ENCODE measurements at regions not wholly inside any gene's neighbourhood (a gene's known extent, or its start where the extent isn't known, plus 50 kb on each side); places are given as distances from the start of the nearest gene placed in this dataset.
"Not testable (repeated sequence)": the region's sequence is repeated elsewhere in the genome, so short reads cannot be mapped to it uniquely, and the experiment has no call there.

- H3K27ac ChIP-seq (ENCODE audit: low read length); H3K9me2 ChIP-seq (replicated peaks; ENCODE audit: insufficient read depth, low read length); H3K27me3 ChIP-seq (ENCODE audit: low read length); H3K4me2 ChIP-seq (ENCODE audit: low read depth, low read length, poor library complexity, severe bottlenecking); DNase-seq; H3K36me3 ChIP-seq (ENCODE audit: insufficient read depth, low read length); H3K4me1 ChIP-seq (ENCODE audit: low read length); H3K79me2 ChIP-seq (ENCODE audit: low read length); H3K9ac ChIP-seq (ENCODE audit: low read length); H4K20me1 ChIP-seq (ENCODE audit: insufficient read depth, low read depth, low read length); H3K9me3 ChIP-seq (ENCODE audit: low read length); H3K4me3 ChIP-seq (ENCODE audit: low read length); H2AFZ ChIP-seq (ENCODE audit: low read length): not testable (repeated sequence)
Measured at GRCh38 chr9:39611449-39612231, 256.2 kb downstream of the SPATA31A1 start.

- H3K4me3 ChIP-seq (ENCODE audit: low read length); H3K9me2 ChIP-seq (replicated peaks; ENCODE audit: insufficient read depth, low read length); H3K79me2 ChIP-seq (ENCODE audit: low read length); H3K4me1 ChIP-seq (ENCODE audit: low read length); H4K20me1 ChIP-seq (ENCODE audit: insufficient read depth, low read depth, low read length); H3K27ac ChIP-seq (ENCODE audit: low read length); H3K4me2 ChIP-seq (ENCODE audit: low read depth, low read length, poor library complexity, severe bottlenecking); H3K36me3 ChIP-seq (ENCODE audit: insufficient read depth, low read length); H3K9me3 ChIP-seq (ENCODE audit: low read length); H3K27me3 ChIP-seq (ENCODE audit: low read length); H2AFZ ChIP-seq (ENCODE audit: low read length); H3K9ac ChIP-seq (ENCODE audit: low read length): not testable (repeated sequence)
- DNase-seq: peak; percentile 26
Measured at GRCh38 chr9:39616480-39616879, 261.0 kb downstream of the SPATA31A1 start.

DNA sequence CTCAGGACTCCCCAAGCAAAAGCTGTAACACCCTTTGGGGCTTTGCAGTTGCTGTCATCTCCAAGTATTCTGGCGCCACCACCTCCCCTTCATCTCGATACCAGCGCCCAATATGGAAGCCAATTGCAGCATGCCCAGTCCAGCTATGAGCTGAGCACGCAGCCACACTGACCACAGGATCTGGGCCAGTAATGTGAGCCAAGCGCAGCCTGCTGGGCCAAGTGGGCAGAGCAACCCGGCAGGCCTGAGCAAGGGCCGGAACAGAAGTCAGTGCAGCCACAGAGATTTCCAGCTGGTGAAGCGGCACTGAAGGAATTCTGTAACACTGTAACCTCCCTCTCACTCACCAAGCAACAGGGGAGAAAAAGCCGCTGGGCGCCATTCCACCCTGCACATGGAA is 268.6 kb downstream of the SPATA31A1 start:
- H3K9ac ChIP-seq (ENCODE audit: low read length); H3K4me3 ChIP-seq (ENCODE audit: low read length); H4K20me1 ChIP-seq (ENCODE audit: insufficient read depth, low read depth, low read length); H3K27me3 ChIP-seq (ENCODE audit: low read length); DNase-seq; H3K36me3 ChIP-seq (ENCODE audit: insufficient read depth, low read length); H3K4me1 ChIP-seq (ENCODE audit: low read length); H2AFZ ChIP-seq (ENCODE audit: low read length); H3K9me2 ChIP-seq (replicated peaks; ENCODE audit: insufficient read depth, low read length); H3K79me2 ChIP-seq (ENCODE audit: low read length); H3K4me2 ChIP-seq (ENCODE audit: low read depth, low read length, poor library complexity, severe bottlenecking); H3K27ac ChIP-seq (ENCODE audit: low read length); H3K9me3 ChIP-seq (ENCODE audit: low read length): not testable (repeated sequence)

DNA sequence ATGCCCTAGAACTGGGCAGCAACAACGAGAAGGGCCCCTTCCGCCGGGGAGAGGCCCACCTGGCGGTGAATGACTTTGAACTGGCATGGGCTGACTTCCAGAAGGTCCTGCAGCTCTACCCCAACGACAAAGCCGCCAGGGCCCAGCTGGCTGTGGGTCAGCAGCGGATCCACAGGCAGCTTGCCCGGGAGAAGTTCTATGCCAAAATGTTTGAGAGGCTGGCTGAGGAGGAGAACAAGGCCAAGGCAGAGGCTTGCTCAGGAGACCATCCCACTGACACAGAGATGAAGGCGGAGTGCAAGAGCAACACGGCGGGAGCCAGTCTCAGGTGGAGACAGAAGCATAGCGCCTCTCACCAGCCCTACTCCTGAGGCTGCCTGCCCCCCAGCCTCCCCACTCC is 276.6 kb downstream of the SPATA31A1 start:
- not testable (repeated sequence) for H2AFZ ChIP-seq (ENCODE audit: low read length); H3K9me3 ChIP-seq (ENCODE audit: low read length); H3K27me3 ChIP-seq (ENCODE audit: low read length); H3K79me2 ChIP-seq (ENCODE audit: low read length); H3K36me3 ChIP-seq (ENCODE audit: insufficient read depth, low read length); H4K20me1 ChIP-seq (ENCODE audit: insufficient read depth, low read depth, low read length); H3K27ac ChIP-seq (ENCODE audit: low read length); H3K4me2 ChIP-seq (ENCODE audit: low read depth, low read length, poor library complexity, severe bottlenecking); DNase-seq; H3K4me3 ChIP-seq (ENCODE audit: low read length); H3K4me1 ChIP-seq (ENCODE audit: low read length); H3K9ac ChIP-seq (ENCODE audit: low read length); H3K9me2 ChIP-seq (replicated peaks; ENCODE audit: insufficient read depth, low read length)

DNA sequence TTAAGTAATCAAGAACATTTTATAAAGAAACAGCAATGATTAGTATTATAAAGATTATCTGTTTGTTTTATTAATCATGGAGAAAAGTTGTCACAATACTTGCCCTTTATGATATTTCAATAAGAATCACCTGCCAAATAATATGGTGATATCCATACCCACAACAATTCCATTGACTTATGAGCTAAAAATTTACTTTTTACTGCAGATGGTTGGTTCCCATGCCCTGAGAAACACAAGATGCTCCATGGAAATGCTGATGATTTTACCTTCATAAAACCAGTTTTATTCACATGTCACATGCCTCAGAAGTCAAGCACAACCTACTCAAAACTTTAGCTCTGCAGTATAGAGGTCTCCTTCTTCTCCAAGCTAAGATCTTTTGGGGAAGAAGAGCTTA is 293.6 kb downstream of the SPATA31A1 start:
- H3K36me3 ChIP-seq (ENCODE audit: insufficient read depth, low read length); H3K27ac ChIP-seq (ENCODE audit: low read length); H3K9ac ChIP-seq (ENCODE audit: low read length); H3K79me2 ChIP-seq (ENCODE audit: low read length); H3K9me3 ChIP-seq (ENCODE audit: low read length); DNase-seq; H3K4me2 ChIP-seq (ENCODE audit: low read depth, low read length, poor library complexity, severe bottlenecking); H2AFZ ChIP-seq (ENCODE audit: low read length); H3K9me2 ChIP-seq (replicated peaks; ENCODE audit: insufficient read depth, low read length); H3K27me3 ChIP-seq (ENCODE audit: low read length); H3K4me1 ChIP-seq (ENCODE audit: low read length); H3K4me3 ChIP-seq (ENCODE audit: low read length); H4K20me1 ChIP-seq (ENCODE audit: insufficient read depth, low read depth, low read length): not testable (repeated sequence)

DNA sequence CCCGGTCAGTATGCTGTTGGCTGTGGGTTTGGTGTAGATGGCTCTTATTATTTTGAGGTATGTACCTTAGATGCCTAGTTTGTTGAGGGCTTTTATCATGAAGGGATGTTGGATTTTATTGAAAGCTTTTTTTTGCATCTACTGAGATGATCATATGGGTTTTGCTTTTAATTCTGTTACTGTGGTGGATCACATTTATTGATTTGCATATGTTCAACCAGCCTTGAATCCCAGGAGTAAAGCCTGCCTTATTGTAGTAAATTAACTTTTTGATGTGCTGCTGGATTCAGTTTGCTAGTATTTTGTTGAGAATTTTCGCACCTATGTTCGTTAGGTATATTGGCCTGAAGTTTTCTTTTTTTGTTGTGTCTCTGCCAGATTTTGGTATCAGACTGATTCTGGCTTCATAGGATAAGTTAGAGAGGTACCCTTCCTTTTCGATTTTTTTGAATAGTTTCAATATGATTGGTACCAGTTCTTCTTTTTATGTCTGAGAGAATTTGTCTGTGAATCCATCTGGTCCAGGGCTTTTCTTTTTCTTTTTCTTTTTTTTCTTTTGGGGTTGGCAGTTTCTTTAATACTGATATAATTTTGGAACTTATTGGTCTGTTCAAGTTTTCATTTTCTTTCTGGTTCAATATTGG is 301.6 kb downstream of the SPATA31A1 start:
- not testable (repeated sequence) for H3K9me2 ChIP-seq (replicated peaks; ENCODE audit: insufficient read depth, low read length); H2AFZ ChIP-seq (ENCODE audit: low read length); DNase-seq; H3K4me1 ChIP-seq (ENCODE audit: low read length); H3K79me2 ChIP-seq (ENCODE audit: low read length); H3K4me2 ChIP-seq (ENCODE audit: low read depth, low read length, poor library complexity, severe bottlenecking); H4K20me1 ChIP-seq (ENCODE audit: insufficient read depth, low read depth, low read length); H3K27me3 ChIP-seq (ENCODE audit: low read length); H3K36me3 ChIP-seq (ENCODE audit: insufficient read depth, low read length); H3K27ac ChIP-seq (ENCODE audit: low read length); H3K9ac ChIP-seq (ENCODE audit: low read length); H3K9me3 ChIP-seq (ENCODE audit: low read length); H3K4me3 ChIP-seq (ENCODE audit: low read length)

DNA sequence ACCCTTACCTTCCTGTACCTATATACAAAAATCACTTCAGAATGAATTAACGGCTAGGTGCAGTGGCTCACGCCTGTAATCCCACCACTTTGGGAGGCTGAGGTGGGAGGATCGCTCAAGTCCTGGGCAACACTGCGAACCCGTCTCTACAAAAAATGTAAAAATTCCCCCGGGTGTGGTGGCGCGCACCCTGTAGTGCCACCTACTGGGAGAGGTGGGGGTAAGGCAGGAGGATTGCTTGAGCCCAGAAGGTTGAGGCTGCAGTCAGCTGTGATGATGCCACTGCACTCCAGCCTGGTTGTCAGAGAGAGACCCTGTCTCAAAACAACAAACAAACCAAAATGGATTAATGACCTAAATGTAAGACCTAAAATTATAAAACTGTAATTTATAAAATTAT is 307.6 kb downstream of the SPATA31A1 start:
- not testable (repeated sequence) for H3K79me2 ChIP-seq (ENCODE audit: low read length); H3K27ac ChIP-seq (ENCODE audit: low read length); H3K9me2 ChIP-seq (replicated peaks; ENCODE audit: insufficient read depth, low read length); H3K4me2 ChIP-seq (ENCODE audit: low read depth, low read length, poor library complexity, severe bottlenecking); H3K36me3 ChIP-seq (ENCODE audit: insufficient read depth, low read length); H2AFZ ChIP-seq (ENCODE audit: low read length); DNase-seq; H3K9ac ChIP-seq (ENCODE audit: low read length); H3K9me3 ChIP-seq (ENCODE audit: low read length); H3K4me3 ChIP-seq (ENCODE audit: low read length); H3K27me3 ChIP-seq (ENCODE audit: low read length); H3K4me1 ChIP-seq (ENCODE audit: low read length); H4K20me1 ChIP-seq (ENCODE audit: insufficient read depth, low read depth, low read length)

GRCh38 chr9:39663713-39664112 is 308.2 kb downstream of the SPATA31A1 start:
- H4K20me1 ChIP-seq (ENCODE audit: insufficient read depth, low read depth, low read length); H3K9me2 ChIP-seq (replicated peaks; ENCODE audit: insufficient read depth, low read length): not testable (repeated sequence)

More at GRCh38 chr9:39663713-39664112, 308.2 kb downstream of the SPATA31A1 start:
- H3K9ac ChIP-seq (ENCODE audit: low read length); H3K4me2 ChIP-seq (ENCODE audit: low read depth, low read length, poor library complexity, severe bottlenecking); H3K4me1 ChIP-seq (ENCODE audit: low read length); H3K79me2 ChIP-seq (ENCODE audit: low read length); H2AFZ ChIP-seq (ENCODE audit: low read length); DNase-seq; H3K4me3 ChIP-seq (ENCODE audit: low read length); H3K9me3 ChIP-seq (ENCODE audit: low read length); H3K36me3 ChIP-seq (ENCODE audit: insufficient read depth, low read length); H3K27ac ChIP-seq (ENCODE audit: low read length); H3K27me3 ChIP-seq (ENCODE audit: low read length): not testable (repeated sequence)
